ENCODE measurements at regions not wholly inside any gene's neighbourhood (a gene's known extent, or its start where the extent isn't known, plus 50 kb on each side); places are given as distances from the start of the nearest gene placed in this dataset.

DNA sequence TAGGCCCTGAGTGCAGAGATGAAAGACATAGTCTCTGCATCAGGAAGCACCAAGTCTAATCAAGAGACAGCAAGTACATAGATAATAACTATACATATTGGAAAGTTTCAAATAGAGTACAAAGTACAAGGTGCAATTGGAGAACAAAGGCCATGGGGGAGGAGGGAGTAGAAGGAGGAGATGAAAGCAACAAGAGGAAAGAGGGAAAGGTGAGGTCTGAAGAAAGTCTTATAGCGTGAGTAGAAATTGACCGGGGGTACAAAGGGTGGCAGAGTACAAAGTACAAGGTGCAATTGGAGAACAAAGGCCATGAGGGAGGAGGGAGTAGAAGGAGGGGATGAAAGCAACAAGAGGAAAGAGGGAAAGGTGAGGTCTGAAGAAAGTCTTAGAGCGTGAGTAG lies 244.2 kb upstream of the JUN start:
- intact Hi-C loops (cut with DNase I; ENCODE audit: low total_unique reads) = no loop called here
- Histone ChIP-seq H3K9me3 (no peaks in the 10 kb centered on the region), H3K27ac (no peak overlapping the region), H3K36me3 (no peaks in the 10 kb centered on the region), H3K4me1 (peaks cover 0 to 20% (median 7%) of the 10 kb centered on the region in 6 donors), H3K27me3 (replicated peaks in 1 of 7) (no peaks in the 10 kb centered on the region), H3K4me3 (no peak overlapping the region)
- TF ChIP-seq POLR2A (IDR thresholded peaks at IDR 0.05) (no peak), POLR2AphosphoS5 (IDR thresholded peaks at IDR 0.05) (no peak)
- TF ChIP-seq, protein P1, sequence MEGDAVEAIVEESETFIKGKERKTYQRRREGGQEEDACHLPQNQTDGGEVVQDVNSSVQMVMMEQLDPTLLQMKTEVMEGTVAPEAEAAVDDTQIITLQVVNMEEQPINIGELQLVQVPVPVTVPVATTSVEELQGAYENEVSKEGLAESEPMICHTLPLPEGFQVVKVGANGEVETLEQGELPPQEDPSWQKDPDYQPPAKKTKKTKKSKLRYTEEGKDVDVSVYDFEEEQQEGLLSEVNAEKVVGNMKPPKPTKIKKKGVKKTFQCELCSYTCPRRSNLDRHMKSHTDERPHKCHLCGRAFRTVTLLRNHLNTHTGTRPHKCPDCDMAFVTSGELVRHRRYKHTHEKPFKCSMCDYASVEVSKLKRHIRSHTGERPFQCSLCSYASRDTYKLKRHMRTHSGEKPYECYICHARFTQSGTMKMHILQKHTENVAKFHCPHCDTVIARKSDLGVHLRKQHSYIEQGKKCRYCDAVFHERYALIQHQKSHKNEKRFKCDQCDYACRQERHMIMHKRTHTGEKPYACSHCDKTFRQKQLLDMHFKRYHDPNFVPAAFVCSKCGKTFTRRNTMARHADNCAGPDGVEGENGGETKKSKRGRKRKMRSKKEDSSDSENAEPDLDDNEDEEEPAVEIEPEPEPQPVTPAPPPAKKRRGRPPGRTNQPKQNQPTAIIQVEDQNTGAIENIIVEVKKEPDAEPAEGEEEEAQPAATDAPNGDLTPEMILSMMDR (IDR thresholded peaks at IDR 0.05 in 8 of 11, conservative IDR thresholded peaks at IDR 0.05 in 3 of 11) = no peak
- no peak for DNase-seq
- WGBS, 5 donors = 90 to 99% (median 94%) methylated on average over 3 of the region's 3 CpGs

DNA sequence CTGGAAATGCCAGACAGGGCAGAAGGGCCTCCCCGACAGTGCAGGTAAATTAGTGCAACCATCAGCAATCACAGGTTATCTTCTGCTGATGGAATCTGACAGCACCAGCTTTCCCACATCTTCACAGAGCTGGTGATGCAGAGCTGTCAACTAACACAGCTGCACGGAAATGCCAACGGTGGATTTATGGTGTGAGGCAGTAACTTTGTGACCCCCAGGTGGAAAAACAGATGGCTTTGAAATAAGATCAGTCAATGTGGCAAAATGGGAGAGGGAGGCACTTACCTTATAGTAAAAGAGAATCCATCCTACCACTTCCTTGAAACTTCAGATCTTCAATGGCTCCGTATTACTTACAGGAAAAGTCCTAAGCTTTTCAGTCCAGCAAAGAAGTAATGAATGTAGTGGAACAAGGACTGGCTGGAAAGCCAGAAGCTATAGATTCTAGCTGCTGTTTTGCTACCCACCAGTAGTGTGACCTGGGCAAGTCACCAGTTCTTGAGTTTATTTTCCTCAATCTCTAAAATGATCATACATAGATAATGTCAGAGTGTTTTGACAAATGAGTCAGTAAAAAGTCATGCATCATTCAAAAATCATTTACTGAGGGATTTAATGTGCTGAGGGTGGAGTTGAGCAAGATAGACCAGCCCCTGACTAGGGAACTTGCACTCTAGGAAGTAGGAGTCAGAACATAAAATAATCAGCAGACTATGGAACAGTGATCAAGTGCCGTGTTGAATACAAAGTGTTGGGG lies 245.7 kb upstream of the JUN start:
- TF ChIP-seq, protein P1 (IDR thresholded peaks at IDR 0.05 in 8 of 11, conservative IDR thresholded peaks at IDR 0.05 in 3 of 11) = no peak
- TF ChIP-seq POLR2A (IDR thresholded peaks at IDR 0.05) = no peak
- H3K27ac ChIP-seq = no peak overlapping the region
- WGBS, 5 donors = 75 to 85% (median 82%) methylated on average over 5 of the region's 5 CpGs
- DNase-seq = no peak
- H3K36me3 ChIP-seq = no peaks in the 10 kb centered on the region
- intact Hi-C loops (cut with DNase I; ENCODE audit: low total_unique reads) = no loop called here
- H3K9me3 ChIP-seq = no peaks in the 10 kb centered on the region
- H3K27me3 ChIP-seq (replicated peaks in 1 of 7) = no peaks in the 10 kb centered on the region
- H3K4me1 ChIP-seq = peaks cover 0 to 20% (median 7%) of the 10 kb centered on the region in 6 donors
- H3K4me3 ChIP-seq = no peak overlapping the region

DNA sequence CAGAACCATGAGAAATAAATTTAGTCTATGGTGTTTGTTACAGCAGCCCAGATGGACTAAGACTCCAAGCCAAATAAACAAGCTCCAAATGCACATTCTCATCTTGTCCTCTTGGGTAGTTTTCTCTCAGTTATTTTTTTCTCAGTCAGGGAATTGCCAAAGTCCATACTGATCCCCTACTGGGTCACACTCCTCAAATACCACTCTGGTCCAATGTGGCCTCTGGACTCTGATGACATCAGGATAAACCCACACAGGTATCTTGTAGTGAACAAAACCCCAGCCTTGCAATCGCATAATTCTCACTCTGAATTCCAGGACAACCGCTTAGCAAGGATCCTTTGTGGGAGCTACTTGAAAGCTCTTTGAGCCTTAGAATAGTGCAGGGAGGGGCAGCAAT lies 248.4 kb upstream of the JUN start:
- DNase-seq = no peak
- no peak overlapping the region for H3K27ac ChIP-seq
- WGBS, 5 donors = 94 to 100% (median 100%) methylated on average over 2 of the region's 2 CpGs
- no peaks in the 10 kb centered on the region for H3K4me1 ChIP-seq
- no peaks in the 10 kb centered on the region for H3K27me3 ChIP-seq (replicated peaks in 1 of 7)
- H3K4me3 ChIP-seq = no peak overlapping the region
- no peaks in the 10 kb centered on the region for H3K9me3 ChIP-seq
- TF ChIP-seq POLR2A (IDR thresholded peaks at IDR 0.05) (no peak), POLR2AphosphoS5 (IDR thresholded peaks at IDR 0.05) (no peak)
- TF ChIP-seq, protein P1 (IDR thresholded peaks at IDR 0.05 in 8 of 11, conservative IDR thresholded peaks at IDR 0.05 in 3 of 11) = no peak
- intact Hi-C loops (cut with DNase I; ENCODE audit: low total_unique reads) = no loop called here
- H3K36me3 ChIP-seq = no peaks in the 10 kb centered on the region

DNA sequence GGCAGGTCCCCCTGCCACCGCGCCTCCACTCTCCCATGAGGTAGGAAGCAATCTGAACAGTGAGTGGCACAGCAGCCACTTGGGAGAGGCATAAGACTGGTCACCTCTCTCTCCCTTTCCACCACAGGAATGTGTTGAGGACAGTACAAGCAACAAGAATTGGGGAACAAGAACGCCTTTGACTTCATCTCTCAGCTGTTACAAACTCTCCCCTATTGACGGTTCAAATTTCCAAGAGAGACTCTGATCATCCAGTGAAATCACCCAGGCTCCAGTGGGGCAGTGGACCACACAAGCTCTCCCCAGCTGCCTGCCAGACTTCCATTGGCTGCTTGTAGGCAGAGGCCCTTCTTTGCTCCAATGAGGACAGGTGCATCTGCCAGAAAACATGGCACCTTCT lies 249.9 kb upstream of the JUN start:
- TF ChIP-seq POLR2A (IDR thresholded peaks at IDR 0.05) = no peak
- TF ChIP-seq, protein P1 (IDR thresholded peaks at IDR 0.05 in 8 of 11, conservative IDR thresholded peaks at IDR 0.05 in 3 of 11) = no peak
- TF ChIP-seq POLR2AphosphoS5 (IDR thresholded peaks at IDR 0.05) = no peak
- intact Hi-C loops (cut with DNase I; ENCODE audit: low total_unique reads) = no loop called here
- H3K9me3 ChIP-seq = no peaks in the 10 kb centered on the region
- no peaks in the 10 kb centered on the region for H3K27me3 ChIP-seq (replicated peaks in 1 of 7)
- H3K4me1 ChIP-seq = no peaks in the 10 kb centered on the region
- H3K27ac ChIP-seq = no peak overlapping the region
- H3K36me3 ChIP-seq = no peaks in the 10 kb centered on the region
- H3K4me3 ChIP-seq = no peak overlapping the region
- DNase-seq = no peak
- WGBS, 5 donors = 90 to 98% (median 96%) methylated on average over 4 of the region's 4 CpGs

All from spleen (tissue), 11 donors.